HG03159 (cell line): ENCODE measurements at regions not wholly inside any gene's neighbourhood (a gene's known extent, or its start where the extent isn't known, plus 50 kb on each side); places are given as distances from the start of the nearest gene placed in this dataset.

Source experiments
- ATAC-seq: cut with Tn5 transposase; IDR thresholded peaks from one replicate; pipeline ENCODE4 v1.9.1; 2021; ENCODE audit warnings: mild to moderate bottlenecking, moderate library complexity; ENCODE audit not compliant: unreplicated experiment

GRCh38 chr6:150651808-150652470, 52.3 kb downstream of the PLEKHG1 start:
- no peak for ATAC-seq

GRCh38 chr6:150652848-150653613, 53.3 kb downstream of the PLEKHG1 start:
- ATAC-seq, result no peak

GRCh38 chr6:150654608-150655007, 54.9 kb downstream of the PLEKHG1 start:
- ATAC-seq, result no peak

GRCh38 chr6:150656156-150656555, 56.5 kb downstream of the PLEKHG1 start:
- no peak for ATAC-seq

- ATAC-seq, result no peak
Measured at GRCh38 chr6:150658421-150658820, 58.7 kb downstream of the PLEKHG1 start.

GRCh38 chr6:150659046-150659763, 59.5 kb downstream of the PLEKHG1 start:
- ATAC-seq, result no peak

GRCh38 chr6:150661216-150662007, 61.7 kb downstream of the PLEKHG1 start:
- no peak for ATAC-seq

- ATAC-seq, result no peak
Measured at GRCh38 chr6:150662814-150663213, 63.1 kb downstream of the PLEKHG1 start.

- no peak for ATAC-seq
Measured at GRCh38 chr6:150664091-150664490, 64.4 kb downstream of the PLEKHG1 start.

- no peak for ATAC-seq
Measured at GRCh38 chr6:150666071-150666470, 66.4 kb downstream of the PLEKHG1 start.

- ATAC-seq, result no peak
Measured at GRCh38 chr6:150667359-150667758, 67.7 kb downstream of the PLEKHG1 start.

- no peak for ATAC-seq
Measured at GRCh38 chr6:150667977-150668716, 68.5 kb downstream of the PLEKHG1 start.

GRCh38 chr6:150668900-150669302, 69.2 kb downstream of the PLEKHG1 start:
- no peak for ATAC-seq

- ATAC-seq, result no peak
Measured at GRCh38 chr6:150670311-150670710, 70.6 kb downstream of the PLEKHG1 start.

GRCh38 chr6:150672800-150673199, 73.1 kb downstream of the PLEKHG1 start:
- no peak for ATAC-seq

- ATAC-seq, result no peak
Measured at GRCh38 chr6:150673720-150674346, 74.1 kb downstream of the PLEKHG1 start.

GRCh38 chr6:150676344-150676743, 76.7 kb downstream of the PLEKHG1 start:
- no peak for ATAC-seq

- ATAC-seq, result no peak
Measured at GRCh38 chr6:150676772-150677171, 77.1 kb downstream of the PLEKHG1 start.

- ATAC-seq, result no peak
Measured at GRCh38 chr6:150680510-150680909, 80.8 kb downstream of the PLEKHG1 start.
